Spleen (tissue), 7 donors: ENCODE measurements at regions not wholly inside any gene's neighbourhood (a gene's known extent, or its start where the extent isn't known, plus 50 kb on each side); places are given as distances from the start of the nearest gene placed in this dataset.

Source experiments
- POLR2A ChIP-seq, 3 donors: fragments of 450-650 bp; IDR thresholded peaks; one replicate each; pipeline ENCODE4 v1.5.1; 2017; ENCODE audit warnings: antibody characterized with exemption in 3 of 3, mild to moderate bottlenecking in 1 of 3
- POLR2AphosphoS5 ChIP-seq, 3 donors: sonication (generic); formaldehyde crosslinking; IDR thresholded peaks; one replicate each; pipeline ENCODE4 v1.5.1; 2017; ENCODE audit warnings: antibody characterized with exemption in 3 of 3
- TF ChIP-seq, protein P1 (sequence below), 11 experiments: fragments of 200-600 bp in 7 of 11; fragments of 450-650 bp in 4 of 11; sonication (generic) in 4 of 11; IDR thresholded peaks in 8 of 11; conservative IDR thresholded peaks in 3 of 11; 1 replicate in 7 of 11; 2 replicates in 4 of 11; pipeline versions ENCODE4 v1.4.0 to v1.8.0; 2016 to 2021; ENCODE audit warnings: antibody characterized with exemption in 11 of 11, inconsistent platforms in 4 of 11, mild to moderate bottlenecking in 1 of 11
- donor health status: DM: no; HTN: no; CAD: no; lungs with moderate emphysema.
- donor health status: DM: no; HTN: no; CAD: no.
- donor health status: DM: no; HTN: no; CAD: no.

DNA sequence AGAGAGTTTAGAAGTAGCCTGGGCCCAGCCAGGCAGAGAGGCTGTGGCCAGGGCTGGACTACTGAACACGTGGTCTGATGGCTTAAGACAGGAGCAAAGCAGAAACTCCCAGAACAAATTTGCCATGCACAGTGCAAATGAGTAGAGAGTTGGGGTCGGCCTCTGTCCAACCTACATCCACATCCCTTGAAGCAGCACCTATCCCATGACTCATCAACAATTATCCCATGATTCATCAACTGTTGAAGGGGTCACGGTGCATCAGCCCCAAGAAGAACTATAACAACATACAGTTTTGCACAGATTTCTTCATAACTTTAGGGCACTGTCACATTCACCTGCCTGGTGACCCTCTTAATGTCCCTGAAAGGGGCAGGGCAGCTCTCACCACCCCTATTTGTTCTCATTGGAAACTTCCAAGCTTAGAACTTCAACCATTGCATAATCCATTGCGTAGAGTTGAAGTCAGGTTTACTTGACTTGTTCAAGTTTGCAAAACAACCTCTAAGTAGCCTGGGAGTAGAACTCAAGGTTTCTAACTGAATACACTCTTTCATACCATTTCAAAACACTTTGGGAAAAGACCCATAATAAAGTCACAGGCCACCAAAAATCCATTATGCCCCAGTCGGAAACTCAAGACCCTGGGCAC lies 235.2 kb upstream of the CDH5 start:
- TF ChIP-seq, protein P1, sequence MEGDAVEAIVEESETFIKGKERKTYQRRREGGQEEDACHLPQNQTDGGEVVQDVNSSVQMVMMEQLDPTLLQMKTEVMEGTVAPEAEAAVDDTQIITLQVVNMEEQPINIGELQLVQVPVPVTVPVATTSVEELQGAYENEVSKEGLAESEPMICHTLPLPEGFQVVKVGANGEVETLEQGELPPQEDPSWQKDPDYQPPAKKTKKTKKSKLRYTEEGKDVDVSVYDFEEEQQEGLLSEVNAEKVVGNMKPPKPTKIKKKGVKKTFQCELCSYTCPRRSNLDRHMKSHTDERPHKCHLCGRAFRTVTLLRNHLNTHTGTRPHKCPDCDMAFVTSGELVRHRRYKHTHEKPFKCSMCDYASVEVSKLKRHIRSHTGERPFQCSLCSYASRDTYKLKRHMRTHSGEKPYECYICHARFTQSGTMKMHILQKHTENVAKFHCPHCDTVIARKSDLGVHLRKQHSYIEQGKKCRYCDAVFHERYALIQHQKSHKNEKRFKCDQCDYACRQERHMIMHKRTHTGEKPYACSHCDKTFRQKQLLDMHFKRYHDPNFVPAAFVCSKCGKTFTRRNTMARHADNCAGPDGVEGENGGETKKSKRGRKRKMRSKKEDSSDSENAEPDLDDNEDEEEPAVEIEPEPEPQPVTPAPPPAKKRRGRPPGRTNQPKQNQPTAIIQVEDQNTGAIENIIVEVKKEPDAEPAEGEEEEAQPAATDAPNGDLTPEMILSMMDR (IDR thresholded peaks at IDR 0.05 in 8 of 11, conservative IDR thresholded peaks at IDR 0.05 in 3 of 11), result no peak
- TF ChIP-seq POLR2AphosphoS5 (IDR thresholded peaks at IDR 0.05) (no peak), POLR2A (IDR thresholded peaks at IDR 0.05) (no peak)
